DMS114 treated with DMSO at 0.1 percent for 48 hours (cell line): ENCODE measurements at regions not wholly inside any gene's neighbourhood (a gene's known extent, or its start where the extent isn't known, plus 50 kb on each side); places are given as distances from the start of the nearest gene placed in this dataset.

Source experiments
- DNase-seq: peaks from one replicate; lab custom pipeline; 2025; ENCODE audit not compliant: unreplicated experiment; lab: John Stamatoyannopoulos, UW

- DNase-seq: no peak
These were observed 76.1 kb upstream of the IRF2BP2 start for GRCh38 chr1:234686035-234686434.

- DNase-seq: no peak
These were observed 74.9 kb upstream of the IRF2BP2 start for GRCh38 chr1:234684856-234685255.

GRCh38 chr1:234683861-234684632 is 74.1 kb upstream of the IRF2BP2 start:
- no peak for DNase-seq

- no peak for DNase-seq
These were observed 73.3 kb upstream of the IRF2BP2 start for GRCh38 chr1:234683127-234683860.

GRCh38 chr1:234681990-234682389 is 72.0 kb upstream of the IRF2BP2 start:
- DNase-seq: no peak

DNA sequence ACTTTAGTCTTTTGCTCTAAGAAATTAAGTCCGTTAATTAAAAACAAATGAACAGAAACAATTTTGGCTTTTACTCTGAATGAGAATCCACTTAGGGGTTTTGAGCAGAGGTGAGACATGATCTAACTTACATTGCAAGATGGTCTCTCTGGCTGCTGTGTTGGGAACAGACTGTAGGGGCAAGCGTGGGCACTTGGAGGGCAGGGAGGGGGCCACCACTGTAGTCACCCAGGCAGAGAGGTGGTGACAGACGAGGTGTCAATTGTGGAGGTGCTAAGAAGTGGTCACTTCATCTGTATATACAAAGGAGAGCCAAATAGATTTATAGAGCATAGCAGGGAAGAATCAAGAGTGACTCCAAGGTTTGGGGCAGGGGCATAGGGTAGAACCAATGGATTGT is 71.1 kb upstream of the IRF2BP2 start:
- DNase-seq: no peak

DNA sequence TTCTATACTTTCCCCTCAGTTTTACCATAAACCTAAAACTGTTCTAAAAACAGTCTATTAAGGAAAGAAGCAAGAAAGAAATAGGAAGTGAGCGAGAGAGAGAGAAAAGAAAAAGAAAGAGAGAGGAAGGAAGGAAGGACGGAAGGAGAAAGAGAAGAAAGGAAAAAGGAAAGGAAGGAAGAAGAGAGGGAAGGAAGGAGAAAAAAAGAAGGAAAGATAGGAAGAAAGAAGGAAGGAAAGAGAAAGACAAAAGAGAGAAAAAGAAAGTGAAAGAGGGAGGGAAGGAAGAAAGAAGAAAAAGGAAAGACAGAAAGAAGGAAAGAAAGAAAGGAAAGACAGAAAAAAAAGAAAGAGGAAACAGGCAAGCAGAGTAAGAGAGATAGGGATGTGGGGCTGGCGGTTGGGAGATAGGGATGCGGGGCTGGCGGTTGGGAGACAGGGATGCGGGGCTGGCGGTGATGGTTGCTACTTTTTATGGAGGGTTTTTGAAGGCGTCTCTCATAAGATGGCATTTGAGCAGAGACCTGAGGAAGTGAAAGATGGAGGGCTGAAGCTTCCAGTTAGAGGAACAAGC is 70.4 kb upstream of the IRF2BP2 start:
- no peak for DNase-seq

DNA sequence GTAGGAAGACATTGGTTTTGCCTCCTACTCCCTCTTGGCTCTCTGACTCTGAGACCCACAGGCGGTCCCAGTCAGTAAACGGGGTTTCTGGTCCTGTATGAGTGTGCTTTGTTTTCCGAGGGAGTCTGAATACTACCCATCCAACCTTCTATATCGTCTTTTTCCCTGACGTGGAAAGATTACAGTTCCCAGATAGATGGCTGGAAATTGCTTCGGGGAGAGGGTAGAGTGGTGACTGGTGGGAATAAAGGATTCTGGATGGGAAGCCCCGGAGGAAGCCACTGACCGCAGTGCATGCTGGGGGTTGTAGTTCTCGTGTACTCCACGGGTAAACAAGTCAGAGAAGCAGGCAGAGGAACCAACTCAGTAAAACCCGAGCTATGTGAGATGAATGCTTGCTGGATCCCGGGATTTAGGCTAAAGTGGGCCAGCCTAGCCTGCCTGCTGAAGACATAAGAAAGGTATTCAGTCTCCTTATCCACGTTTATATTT is 66.2 kb upstream of the IRF2BP2 start:
- DNase-seq: peak; percentile 74

DNA sequence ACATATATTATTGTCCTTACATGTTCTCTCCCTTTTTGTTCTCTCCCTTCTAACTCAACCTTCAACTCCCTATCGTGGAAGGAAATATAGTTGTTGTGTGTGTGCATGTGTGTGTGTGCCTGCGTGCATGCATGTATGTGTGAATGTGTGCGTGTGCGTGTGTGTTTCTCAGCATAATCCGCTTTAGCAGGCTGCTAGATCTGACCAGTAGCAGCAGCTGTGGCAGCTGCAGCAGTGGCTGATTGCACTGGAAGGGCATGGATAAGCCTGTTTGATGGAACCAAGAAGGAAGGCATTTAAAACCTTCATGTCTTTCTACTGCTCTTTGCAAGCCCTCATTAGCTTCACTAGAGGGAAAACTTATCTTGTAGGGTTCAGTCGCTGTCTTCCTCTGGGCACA is 65.6 kb upstream of the IRF2BP2 start:
- no peak for DNase-seq

GRCh38 chr1:234675006-234675405 is 65.0 kb upstream of the IRF2BP2 start:
- DNase-seq: no peak

- no peak for DNase-seq
These were observed 64.3 kb upstream of the IRF2BP2 start for GRCh38 chr1:234674218-234674815.

DNA sequence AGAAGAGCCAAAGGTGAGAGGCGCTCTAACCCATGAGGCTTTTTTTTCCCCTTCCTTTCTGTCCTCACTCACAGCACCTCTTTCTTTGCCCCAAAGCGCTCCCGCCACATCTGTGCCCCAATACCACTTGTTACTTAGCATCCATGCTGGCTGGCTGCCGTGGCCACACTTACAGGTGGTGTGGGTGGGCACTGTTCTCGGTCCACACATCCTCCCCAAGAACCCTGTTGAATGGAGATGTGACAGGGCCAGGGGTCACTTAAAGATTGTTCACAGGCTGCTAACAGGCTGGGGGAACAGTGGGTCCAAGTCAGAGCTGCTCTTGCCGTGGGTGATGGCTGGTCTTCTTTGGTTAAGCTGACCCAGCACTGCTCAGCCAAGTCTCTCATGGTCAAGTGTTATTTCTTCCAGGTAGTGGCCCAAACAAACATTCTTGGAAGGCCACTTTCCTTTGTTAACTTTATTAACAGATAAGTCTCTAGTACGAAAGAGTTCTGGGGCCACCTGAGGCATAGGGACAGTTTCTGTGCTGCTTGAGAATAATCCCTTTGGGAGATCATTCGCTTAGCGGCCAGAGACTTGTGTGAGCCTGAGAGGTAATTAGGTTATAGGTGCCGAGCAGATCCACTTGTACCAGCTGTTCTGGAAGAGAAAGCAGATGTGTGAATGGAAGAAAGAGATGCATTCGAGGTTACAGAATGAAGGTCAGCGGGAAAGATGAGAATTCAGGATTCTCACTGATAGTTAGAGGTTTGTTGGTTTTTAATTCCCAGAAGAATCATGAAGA is 62.6 kb upstream of the IRF2BP2 start:
- no peak for DNase-seq

DNA sequence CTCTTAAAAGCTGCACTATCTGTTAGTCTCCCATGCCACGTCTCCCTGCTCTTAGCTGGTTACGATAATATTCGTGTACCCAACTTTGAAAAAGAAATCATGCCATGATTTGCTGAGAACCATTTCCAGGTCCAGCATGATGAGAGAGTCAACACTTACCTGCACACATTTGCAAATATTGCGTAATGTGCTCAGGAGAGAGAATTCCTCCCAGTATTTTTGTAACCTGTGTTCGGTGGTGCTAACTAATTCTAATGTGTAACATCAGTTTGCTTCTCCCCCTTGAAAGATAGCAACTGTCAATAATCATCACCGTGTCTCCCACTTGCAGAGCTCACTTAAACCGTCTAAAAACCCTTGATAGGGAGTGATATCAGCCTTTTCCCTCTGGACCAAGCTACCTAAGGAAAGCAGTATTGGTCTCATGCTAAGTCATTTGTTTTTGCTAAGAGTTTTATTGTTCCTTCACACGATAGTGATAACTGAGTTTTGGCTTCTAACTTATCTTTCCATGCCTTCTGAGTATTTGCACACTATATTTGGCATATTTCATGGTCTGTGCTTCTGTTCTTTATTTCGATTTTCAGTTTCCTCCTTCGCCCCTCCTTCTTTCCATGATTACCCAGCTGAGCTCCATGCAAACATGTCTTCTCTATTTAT is 61.1 kb upstream of the IRF2BP2 start:
- no peak for DNase-seq

DNA sequence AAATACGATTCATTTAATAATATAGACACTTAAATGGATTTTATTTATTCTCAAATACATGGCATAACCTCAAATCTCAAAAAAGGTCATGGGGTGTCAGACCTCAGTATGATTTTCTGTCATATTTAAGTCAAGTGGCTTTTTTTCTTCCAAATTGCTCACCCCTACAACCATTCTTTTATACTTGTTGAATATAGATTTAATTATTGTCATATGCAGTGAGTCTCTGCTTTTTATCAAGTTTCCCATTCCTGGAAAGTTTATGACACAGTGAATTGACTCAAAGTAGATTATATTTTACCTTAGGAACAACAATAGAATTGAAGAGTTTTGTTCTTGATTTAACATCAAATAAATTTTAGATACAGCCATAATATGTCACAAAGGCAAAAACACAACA is 59.5 kb upstream of the IRF2BP2 start:
- no peak for DNase-seq

DNA sequence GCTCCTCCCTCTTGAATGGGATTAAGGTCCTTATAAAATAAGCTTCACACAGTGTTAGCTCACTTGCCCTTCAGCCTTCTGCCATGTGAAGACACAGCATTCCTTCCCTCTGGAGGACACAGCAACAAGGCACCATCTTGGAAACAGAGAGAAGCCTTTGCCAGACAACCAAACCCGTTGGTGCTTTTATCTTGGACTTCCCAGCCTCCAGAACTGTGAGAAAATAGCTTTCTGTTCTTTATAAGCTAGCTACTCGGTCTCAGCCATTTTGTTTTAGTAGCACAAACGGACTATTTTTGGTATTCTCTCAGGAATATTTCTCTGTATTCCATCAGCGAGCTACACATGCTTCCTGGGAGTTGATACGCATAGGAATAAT is 58.6 kb upstream of the IRF2BP2 start:
- no peak for DNase-seq

DNA sequence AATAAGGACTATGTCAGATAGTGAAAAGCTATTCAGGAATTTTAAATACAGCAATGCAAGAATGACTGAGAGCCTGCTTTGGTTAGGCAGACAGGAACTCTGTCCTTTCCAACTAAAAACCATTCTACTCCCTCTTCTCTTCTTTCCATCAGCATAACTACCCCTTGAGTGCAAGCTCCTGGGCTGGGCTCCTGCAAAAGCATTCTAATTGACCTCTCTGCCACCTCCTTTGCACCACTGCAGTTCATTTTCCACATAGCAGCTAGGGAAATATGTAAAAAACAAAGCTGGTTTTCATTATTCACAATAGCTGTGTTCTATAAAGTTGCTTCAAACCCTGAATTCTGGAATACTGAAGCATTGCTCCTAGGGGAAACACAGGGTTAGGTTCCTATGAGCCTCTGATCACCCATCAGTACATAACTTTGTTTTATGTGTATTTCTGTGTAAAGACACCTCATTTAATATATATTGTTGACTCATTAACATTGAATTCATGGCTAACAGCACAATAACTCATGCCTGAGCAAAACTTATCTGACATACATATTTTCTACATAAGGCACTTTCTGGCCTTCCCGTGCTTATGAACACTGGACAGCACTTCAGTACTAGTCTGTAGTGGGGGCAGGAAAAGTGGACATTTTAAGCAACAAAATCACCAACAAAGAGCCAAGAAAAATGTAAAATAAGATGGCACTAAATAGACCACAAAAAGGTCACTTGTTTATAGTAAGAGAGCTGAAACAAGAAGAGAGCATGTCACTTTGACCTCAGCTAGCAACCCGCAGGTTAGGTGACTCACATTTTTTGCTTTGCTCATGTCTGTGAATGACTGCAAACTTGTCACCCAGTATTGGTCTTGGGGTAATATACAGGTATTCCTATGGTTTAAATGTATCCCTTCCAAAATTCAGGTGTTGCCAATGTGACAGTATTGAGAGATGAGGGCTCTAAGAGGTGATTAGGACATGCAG is 57.9 kb upstream of the IRF2BP2 start:
- DNase-seq: no peak

- no peak for DNase-seq
These were observed 56.8 kb upstream of the IRF2BP2 start for GRCh38 chr1:234666761-234667160.

GRCh38 chr1:234665975-234666605 is 56.1 kb upstream of the IRF2BP2 start:
- DNase-seq: no peak

DNA sequence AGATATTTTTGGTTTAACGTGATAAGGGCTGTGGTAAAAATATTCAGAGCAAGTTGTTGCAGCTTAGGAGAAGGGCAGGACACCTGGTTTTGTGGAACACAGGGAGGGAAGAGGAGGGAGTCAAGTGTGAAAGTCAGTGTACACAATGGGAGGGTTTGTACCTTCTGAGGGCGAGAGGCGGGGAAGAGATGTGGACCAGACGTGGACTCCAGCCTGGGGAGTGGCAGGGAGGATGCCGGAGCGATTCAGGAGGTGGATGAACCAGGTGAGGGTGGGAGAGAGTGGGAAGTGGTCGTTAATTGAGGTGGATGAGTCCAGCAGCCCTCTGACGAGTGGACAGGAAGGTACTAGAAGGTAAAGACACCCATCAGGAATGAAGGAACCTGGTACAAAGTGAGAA is 52.2 kb upstream of the IRF2BP2 start:
- no peak for DNase-seq
